WI38 (cell line): ENCODE measurements at regions not wholly inside any gene's neighbourhood (a gene's known extent, or its start where the extent isn't known, plus 50 kb on each side); places are given as distances from the start of the nearest gene placed in this dataset.

Source experiments
- H3K4me3 ChIP-seq: 2 replicates; pipeline ENCODE4 v1.5.1; 2011; ENCODE audit warnings: low read depth, mild to moderate bottlenecking, control low read depth, low read length
- TF ChIP-seq, protein P1 (sequence below): IDR thresholded peaks from 2 replicates; pipeline ENCODE4 v1.5.1; 2012; ENCODE audit warnings: low read depth, mild to moderate bottlenecking, control low read depth, low read length

DNA sequence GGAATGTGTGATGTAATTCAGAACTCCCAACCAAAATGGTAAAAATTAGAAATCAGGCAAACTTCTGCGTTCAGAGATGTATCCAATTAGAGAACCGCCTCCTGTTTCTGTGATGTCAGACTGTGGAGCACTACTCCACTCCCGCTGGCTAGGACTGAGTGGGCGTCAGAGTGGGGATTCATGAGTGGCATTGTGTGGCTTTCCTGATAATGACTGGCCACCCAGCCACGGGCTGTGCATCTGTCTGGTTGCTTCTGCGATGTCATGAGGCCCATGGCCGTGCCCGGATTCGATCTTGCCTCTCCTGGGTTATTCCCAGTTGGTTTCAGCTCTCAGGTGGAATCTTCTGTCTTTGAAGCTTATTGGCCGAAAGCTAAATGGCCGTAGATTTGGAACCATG is 87.1 kb upstream of the KCNA1 start:
- H3K4me3 ChIP-seq, result no peak overlapping the region
- TF ChIP-seq, protein P1, sequence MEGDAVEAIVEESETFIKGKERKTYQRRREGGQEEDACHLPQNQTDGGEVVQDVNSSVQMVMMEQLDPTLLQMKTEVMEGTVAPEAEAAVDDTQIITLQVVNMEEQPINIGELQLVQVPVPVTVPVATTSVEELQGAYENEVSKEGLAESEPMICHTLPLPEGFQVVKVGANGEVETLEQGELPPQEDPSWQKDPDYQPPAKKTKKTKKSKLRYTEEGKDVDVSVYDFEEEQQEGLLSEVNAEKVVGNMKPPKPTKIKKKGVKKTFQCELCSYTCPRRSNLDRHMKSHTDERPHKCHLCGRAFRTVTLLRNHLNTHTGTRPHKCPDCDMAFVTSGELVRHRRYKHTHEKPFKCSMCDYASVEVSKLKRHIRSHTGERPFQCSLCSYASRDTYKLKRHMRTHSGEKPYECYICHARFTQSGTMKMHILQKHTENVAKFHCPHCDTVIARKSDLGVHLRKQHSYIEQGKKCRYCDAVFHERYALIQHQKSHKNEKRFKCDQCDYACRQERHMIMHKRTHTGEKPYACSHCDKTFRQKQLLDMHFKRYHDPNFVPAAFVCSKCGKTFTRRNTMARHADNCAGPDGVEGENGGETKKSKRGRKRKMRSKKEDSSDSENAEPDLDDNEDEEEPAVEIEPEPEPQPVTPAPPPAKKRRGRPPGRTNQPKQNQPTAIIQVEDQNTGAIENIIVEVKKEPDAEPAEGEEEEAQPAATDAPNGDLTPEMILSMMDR, result no peak

DNA sequence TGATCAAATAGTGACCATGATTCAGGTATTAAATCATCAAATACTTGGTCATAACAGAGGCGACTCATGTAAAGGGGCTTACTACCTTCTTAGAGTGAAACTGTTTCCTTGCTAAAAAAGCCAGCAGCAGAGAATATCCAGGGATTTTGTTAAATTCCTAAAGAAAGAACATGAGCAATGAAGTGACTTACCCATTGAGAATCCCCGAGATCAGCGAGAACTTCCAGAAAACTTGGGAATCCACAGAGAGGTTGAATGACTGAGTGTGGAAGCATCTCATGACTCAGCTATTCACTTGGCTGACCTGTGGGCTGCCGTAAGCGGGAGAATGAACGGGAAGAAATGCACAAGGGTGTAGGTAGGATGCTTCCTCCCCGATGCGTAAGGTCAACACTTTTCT is 85.3 kb upstream of the KCNA1 start:
- TF ChIP-seq, protein P1, result no peak

DNA sequence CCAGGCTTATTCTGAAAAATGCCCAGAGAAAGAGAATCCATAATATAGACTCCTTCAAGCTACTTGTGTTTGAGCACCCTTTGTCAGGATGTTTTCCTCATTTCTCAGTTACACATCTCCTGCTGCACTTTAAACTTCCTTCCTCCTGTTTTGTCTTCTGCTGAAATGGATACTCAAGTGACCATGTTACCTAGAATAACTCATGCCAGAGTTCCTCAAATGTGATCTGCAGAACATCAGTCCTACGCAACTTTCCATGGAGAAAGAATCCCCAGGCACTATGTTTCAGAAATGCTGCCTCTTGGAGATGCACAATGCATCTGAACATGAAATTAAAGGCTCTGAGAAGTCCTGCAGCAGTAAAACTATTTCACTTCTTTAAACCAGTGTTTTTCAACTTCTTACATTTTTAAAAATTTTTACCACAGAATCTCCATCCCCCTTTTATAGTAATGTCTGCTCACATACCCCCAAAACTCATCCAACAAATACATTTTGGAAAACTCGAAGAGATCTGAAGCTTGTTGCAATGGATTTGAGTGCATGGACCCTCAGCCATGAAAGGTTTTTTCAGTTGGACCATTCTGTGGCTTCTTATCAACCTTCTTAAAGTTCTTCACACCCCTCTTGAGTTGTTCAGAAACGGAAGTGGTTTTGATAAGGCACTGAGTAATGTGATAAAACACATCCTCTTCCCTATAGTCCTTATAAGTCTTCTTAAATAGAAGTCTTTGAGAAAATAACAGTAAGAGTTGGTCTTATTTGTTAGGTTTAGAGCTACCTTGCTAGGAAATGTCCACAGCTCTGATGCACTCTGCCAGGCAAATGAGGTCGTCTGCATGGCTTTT is 84.5 kb upstream of the KCNA1 start:
- H3K4me3 ChIP-seq, result no peak overlapping the region
- TF ChIP-seq, protein P1, result no peak

More for the DNA sequence above, 85.3 kb upstream of the KCNA1 start:
- no peak overlapping the region for H3K4me3 ChIP-seq

DNA sequence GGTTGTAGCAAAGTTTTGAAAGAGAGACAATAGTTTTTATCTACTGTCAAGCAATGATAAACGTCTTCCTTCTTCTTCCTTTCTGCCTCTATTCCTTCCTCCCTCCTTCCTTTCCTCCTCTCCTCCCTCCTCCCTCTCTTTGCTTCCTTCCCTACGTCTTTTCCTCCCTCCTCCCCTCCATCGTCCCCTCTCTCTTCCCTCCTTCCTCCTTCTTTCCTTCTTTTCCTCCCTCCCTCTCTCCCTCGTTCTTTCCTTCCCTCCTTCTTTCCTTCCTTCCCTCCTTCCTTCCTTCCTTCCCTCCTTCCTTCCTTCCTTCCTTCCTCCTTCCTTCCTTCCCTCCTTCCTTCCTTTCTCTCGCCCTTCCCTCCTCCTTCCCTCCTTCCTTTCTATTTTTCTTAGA is 82.8 kb upstream of the KCNA1 start:
- no peak overlapping the region for H3K4me3 ChIP-seq
- TF ChIP-seq, protein P1, result no peak

DNA sequence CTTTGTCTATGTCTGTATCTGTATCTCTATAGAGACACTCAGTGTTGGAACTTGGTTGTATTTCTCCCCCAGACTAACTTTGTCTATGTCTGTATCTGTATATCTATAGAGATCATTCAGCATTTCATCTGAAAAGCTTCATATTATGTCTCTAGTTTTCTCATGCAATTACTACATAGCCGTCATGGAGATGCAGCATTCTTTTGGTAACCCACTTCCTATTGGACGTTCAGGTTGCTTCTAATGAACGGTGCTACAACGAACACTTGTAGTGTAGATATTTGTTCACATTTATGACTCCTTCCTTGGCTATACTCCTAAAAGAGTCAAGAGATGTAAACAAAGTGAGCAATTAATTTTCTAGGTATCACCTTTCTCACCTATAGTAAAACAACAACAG is 81.5 kb upstream of the KCNA1 start:
- TF ChIP-seq, protein P1, result no peak
- no peak overlapping the region for H3K4me3 ChIP-seq

DNA sequence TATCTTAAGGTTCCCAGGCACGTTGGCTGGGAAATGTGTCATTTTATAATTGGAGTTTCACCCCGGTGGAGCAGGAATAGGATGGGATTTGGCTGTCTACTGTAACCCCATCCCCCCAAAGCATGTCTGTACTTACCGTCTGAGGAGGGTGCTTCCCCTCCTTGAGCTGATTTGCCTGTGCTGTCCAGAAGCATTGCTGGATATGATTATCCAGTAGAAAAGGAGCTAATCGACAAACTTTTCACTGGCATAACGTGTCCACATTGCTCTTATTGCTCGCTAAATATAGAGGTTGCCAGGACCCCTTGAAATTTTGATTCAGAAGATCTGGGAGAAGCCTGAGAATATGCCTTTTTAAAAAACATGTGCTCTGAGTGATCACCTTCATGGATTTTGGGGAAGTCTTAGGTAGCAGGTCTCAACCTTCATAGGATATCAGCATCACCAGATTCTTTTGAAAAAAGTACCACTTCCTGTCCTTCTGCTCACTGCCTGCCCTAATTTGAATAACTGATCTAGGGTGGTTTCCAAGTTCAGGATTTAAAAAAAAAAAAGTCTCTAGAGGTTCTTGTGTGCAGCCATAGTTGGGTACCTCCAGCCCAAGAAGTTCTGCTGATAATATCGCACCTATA is 80.4 kb upstream of the KCNA1 start:
- TF ChIP-seq, protein P1, result no peak
- H3K4me3 ChIP-seq, result no peak overlapping the region

DNA sequence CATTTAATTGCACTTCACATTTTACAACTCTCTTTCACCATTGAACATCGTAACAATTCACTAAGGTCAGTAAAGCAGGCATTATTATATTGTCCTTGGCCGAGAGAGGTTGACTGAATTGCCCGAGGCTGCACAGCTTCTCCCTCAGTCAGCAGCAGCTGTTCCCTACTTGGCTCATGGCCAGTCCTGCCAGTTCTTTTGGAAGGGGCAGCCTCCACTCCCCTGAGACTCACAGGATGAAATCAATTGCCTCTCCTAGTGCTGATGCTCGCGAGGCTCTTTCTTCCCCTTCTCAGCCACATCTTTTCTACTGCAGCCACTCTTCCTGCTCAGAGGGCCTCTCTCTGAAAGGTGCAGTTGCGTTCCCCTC is 79.9 kb upstream of the KCNA1 start:
- TF ChIP-seq, protein P1, result no peak
- no peak overlapping the region for H3K4me3 ChIP-seq
